ENCODE measurements at regions not wholly inside any gene's neighbourhood (a gene's known extent, or its start where the extent isn't known, plus 50 kb on each side); places are given as distances from the start of the nearest gene placed in this dataset.

DNA sequence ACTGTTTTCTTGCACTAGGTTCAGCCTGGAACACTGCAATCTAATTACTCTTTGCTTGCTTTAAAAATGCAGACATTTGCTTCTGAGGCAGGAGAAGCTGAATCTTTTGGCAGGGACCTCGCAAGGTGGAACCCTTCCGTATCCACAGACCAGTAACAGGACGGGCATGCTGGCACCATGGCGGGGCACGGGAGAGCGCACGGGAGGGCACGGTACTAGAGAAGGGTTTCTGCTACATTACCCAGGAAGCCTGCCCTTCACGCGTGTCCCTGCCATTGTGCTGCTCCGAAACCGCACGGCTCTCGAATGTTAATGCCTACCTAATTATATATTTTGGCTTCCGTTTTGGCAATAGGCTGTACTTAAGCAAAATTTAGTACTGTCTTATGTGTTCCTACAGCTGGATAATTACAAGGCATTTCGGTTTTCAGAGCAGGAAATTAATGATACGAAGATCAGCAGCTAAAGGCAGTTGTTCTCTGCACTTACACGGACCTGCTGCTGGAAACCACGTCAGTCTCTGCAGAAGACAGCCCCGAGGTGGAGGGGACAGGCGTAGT lies 430.4 kb downstream of the IRS2 start:
- no peak overlapping the region for H2AFZ ChIP-seq (ENCODE audit: low read length)
- TF ChIP-seq EZH2 (IDR thresholded peaks at IDR 0.05; ENCODE audit: low read length, unreplicated experiment) (no peak), EZH2phosphoT487 (IDR thresholded peaks at IDR 0.05; ENCODE audit: borderline replicate concordance, low read length) (no peak)
- TF ChIP-seq, protein P1, sequence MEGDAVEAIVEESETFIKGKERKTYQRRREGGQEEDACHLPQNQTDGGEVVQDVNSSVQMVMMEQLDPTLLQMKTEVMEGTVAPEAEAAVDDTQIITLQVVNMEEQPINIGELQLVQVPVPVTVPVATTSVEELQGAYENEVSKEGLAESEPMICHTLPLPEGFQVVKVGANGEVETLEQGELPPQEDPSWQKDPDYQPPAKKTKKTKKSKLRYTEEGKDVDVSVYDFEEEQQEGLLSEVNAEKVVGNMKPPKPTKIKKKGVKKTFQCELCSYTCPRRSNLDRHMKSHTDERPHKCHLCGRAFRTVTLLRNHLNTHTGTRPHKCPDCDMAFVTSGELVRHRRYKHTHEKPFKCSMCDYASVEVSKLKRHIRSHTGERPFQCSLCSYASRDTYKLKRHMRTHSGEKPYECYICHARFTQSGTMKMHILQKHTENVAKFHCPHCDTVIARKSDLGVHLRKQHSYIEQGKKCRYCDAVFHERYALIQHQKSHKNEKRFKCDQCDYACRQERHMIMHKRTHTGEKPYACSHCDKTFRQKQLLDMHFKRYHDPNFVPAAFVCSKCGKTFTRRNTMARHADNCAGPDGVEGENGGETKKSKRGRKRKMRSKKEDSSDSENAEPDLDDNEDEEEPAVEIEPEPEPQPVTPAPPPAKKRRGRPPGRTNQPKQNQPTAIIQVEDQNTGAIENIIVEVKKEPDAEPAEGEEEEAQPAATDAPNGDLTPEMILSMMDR (conservative IDR thresholded peaks at IDR 0.05; ENCODE audit: low read depth, low read length): no peak
- no peaks in the 10 kb centered on the region for H3K79me2 ChIP-seq (ENCODE audit: low read length)
- no peak for DNase-seq
- no peaks in the 10 kb centered on the region for H3F3A ChIP-seq (ENCODE audit: low read length, unreplicated experiment)
- no peaks in the 10 kb centered on the region for H3K36me3 ChIP-seq (ENCODE audit: low read depth, low read length)
- CTCF ChIA-PET: no interaction called here
- no peaks in the 10 kb centered on the region for H3K9me3 ChIP-seq (ENCODE audit: low read length)
- H3K27ac ChIP-seq (ENCODE audit: low read length): no peak overlapping the region
- H3K4me2 ChIP-seq (ENCODE audit: low read length): no peak overlapping the region
- POLR2A ChIA-PET (ENCODE audit: unreplicated experiment): no interaction called here
- H3K4me3 ChIP-seq (ENCODE audit: low read length): no peak overlapping the region
- intact Hi-C loops (cut with micrococcal nuclease): no loop called here
- no peaks in the 10 kb centered on the region for H4K20me1 ChIP-seq (ENCODE audit: low read length)
- no peak overlapping the region for H3K9ac ChIP-seq (ENCODE audit: low read length)
- H3K27me3 ChIP-seq (ENCODE audit: low read length): no peaks in the 10 kb centered on the region
- ATAC-seq: no peak
- no peaks in the 10 kb centered on the region for H3K4me1 ChIP-seq (ENCODE audit: insufficient read depth, low read length)
- no peaks in the 10 kb centered on the region for H3K9me2 ChIP-seq (replicated peaks; ENCODE audit: low read length)
- BruUV-seq (replicated peaks): no TSS peak

DNA sequence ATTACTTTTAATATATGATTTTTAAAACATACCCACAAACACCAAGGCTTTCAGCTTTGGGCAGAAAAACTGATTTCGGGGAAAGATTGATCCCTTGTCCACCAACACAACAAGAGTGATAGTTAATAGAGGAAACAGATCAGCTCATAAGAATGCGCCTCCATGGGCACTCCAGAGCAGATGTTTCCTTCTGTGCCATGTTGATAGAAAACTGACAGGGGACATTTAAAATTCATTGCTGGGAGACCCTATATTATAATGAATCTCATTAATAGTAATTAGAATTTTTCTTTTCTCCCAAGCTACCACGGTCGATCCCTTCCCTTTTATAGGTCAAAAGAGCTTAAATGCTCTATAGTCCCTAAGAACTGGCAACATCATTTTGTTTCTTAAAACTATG lies 431.2 kb downstream of the IRS2 start:
- TF ChIP-seq, protein P1 (conservative IDR thresholded peaks at IDR 0.05; ENCODE audit: low read depth, low read length): no peak
- TF ChIP-seq EZH2phosphoT487 (IDR thresholded peaks at IDR 0.05; ENCODE audit: borderline replicate concordance, low read length) (no peak), EZH2 (IDR thresholded peaks at IDR 0.05; ENCODE audit: low read length, unreplicated experiment) (no peak)
- intact Hi-C loops (cut with micrococcal nuclease): no loop called here
- H3K9me2 ChIP-seq (replicated peaks; ENCODE audit: low read length): no peaks in the 10 kb centered on the region
- H3K4me3 ChIP-seq (ENCODE audit: low read length): no peak overlapping the region
- no peak overlapping the region for H3K9ac ChIP-seq (ENCODE audit: low read length)
- H3K36me3 ChIP-seq (ENCODE audit: low read depth, low read length): no peaks in the 10 kb centered on the region
- BruUV-seq (replicated peaks): no TSS peak
- POLR2A ChIA-PET (ENCODE audit: unreplicated experiment): no interaction called here
- H3F3A ChIP-seq (ENCODE audit: low read length, unreplicated experiment): no peaks in the 10 kb centered on the region
- H3K4me1 ChIP-seq (ENCODE audit: insufficient read depth, low read length): no peaks in the 10 kb centered on the region
- H3K27me3 ChIP-seq (ENCODE audit: low read length): no peaks in the 10 kb centered on the region
- H3K27ac ChIP-seq (ENCODE audit: low read length): no peak overlapping the region
- H3K9me3 ChIP-seq (ENCODE audit: low read length): no peaks in the 10 kb centered on the region
- H2AFZ ChIP-seq (ENCODE audit: low read length): no peak overlapping the region
- no peak for ATAC-seq
- no peaks in the 10 kb centered on the region for H3K79me2 ChIP-seq (ENCODE audit: low read length)
- no peak for DNase-seq
- H4K20me1 ChIP-seq (ENCODE audit: low read length): no peaks in the 10 kb centered on the region
- no peak overlapping the region for H3K4me2 ChIP-seq (ENCODE audit: low read length)
- CTCF ChIA-PET: no interaction called here

DNA sequence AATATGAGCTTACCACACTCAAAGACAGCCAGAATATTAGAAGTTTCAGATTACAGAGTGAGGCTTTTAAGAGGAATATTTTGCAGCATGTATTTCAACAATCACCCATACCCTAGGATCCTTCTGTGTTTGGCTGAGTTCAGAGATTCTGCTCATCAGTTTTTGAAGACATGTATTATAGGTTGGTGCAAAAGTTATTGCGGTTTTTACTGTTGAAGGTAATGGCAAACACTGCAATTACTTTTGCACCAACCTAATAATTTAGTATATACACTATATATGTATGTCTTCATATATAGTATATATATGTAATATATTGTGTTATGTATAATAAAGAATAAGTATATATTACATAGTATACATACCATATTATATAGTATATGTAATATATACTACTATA lies 435.1 kb downstream of the IRS2 start:
- no peak for TF ChIP-seq EZH2 (IDR thresholded peaks at IDR 0.05; ENCODE audit: low read length, unreplicated experiment)
- no peak for TF ChIP-seq EZH2phosphoT487 (IDR thresholded peaks at IDR 0.05; ENCODE audit: borderline replicate concordance, low read length)
- TF ChIP-seq, protein P1 (conservative IDR thresholded peaks at IDR 0.05; ENCODE audit: low read depth, low read length): no peak
- Histone ChIP-seq H4K20me1 (ENCODE audit: low read length) (no peaks in the 10 kb centered on the region), H3K36me3 (ENCODE audit: low read depth, low read length) (no peaks in the 10 kb centered on the region), H3K27me3 (ENCODE audit: low read length) (no peaks in the 10 kb centered on the region), H3K9ac (ENCODE audit: low read length) (no peak overlapping the region), H3K9me2 (replicated peaks; ENCODE audit: low read length) (no peaks in the 10 kb centered on the region), H2AFZ (ENCODE audit: low read length) (no peak overlapping the region), H3K4me3 (ENCODE audit: low read length) (no peak overlapping the region), H3K4me1 (ENCODE audit: insufficient read depth, low read length) (peaks cover 16% of the 10 kb centered on the region), H3K4me2 (ENCODE audit: low read length) (no peak overlapping the region), H3K27ac (ENCODE audit: low read length) (no peak overlapping the region), H3K79me2 (ENCODE audit: low read length) (no peaks in the 10 kb centered on the region), H3K9me3 (ENCODE audit: low read length) (no peaks in the 10 kb centered on the region), H3F3A (ENCODE audit: low read length, unreplicated experiment) (peaks cover 8% of the 10 kb centered on the region)
- POLR2A ChIA-PET (ENCODE audit: unreplicated experiment): no interaction called here
- DNase-seq: no peak
- no TSS peak for BruUV-seq (replicated peaks)
- intact Hi-C loops (cut with micrococcal nuclease): no loop called here
- CTCF ChIA-PET: no interaction called here
- ATAC-seq: no peak

Data from PC-3 (cell line).